ENCODE measurements at regions not wholly inside any gene's neighbourhood (a gene's known extent, or its start where the extent isn't known, plus 50 kb on each side); places are given as distances from the start of the nearest gene placed in this dataset.

- no peak overlapping the region for H3K4me3 ChIP-seq
- intact Hi-C loops (cut with micrococcal nuclease) (no loop called here), in situ Hi-C loops (cut with MboI) (no loop called here)
- no peak overlapping the region for H3K27ac ChIP-seq (ENCODE audit: extremely low read depth, low read depth, low read length)
- ATAC-seq (no peak), FAIRE-seq (no peak), DNase-seq (ENCODE audit: extremely low read depth in 1 of 4, low spot score in 3 of 4) (no peak)
- CTCF ChIA-PET (ENCODE audit: low intra/inter-chr PET ratio): no interaction called here
- no peaks in the 10 kb centered on the region for H3K79me2 ChIP-seq (ENCODE audit: control insufficient read depth, insufficient read depth, low read length)
- H2AFZ ChIP-seq (ENCODE audit: low read depth, low read length): no peak overlapping the region
- H3K9ac ChIP-seq (ENCODE audit: insufficient read depth in 1 of 2, low read depth in 2 of 2, low read length in 2 of 2): no peak overlapping the region
- H3K4me1 ChIP-seq (replicated peaks in 1 of 2; ENCODE audit: control insufficient read depth in 2 of 2, insufficient read depth in 2 of 2, low read length in 2 of 2): no peaks in the 10 kb centered on the region
- TF ChIP-seq JUNB (CRISPR knock-in tag; conservative IDR thresholded peaks at IDR 0.05): no peak
- H3K9me3 ChIP-seq (replicated peaks; ENCODE audit: control insufficient read depth, insufficient read depth, low read depth, low read length): no peaks in the 10 kb centered on the region
- H3K36me3 ChIP-seq (ENCODE audit: control insufficient read depth, insufficient read depth, low read length): no peaks in the 10 kb centered on the region
- no TSS peak for BruUV-seq (replicated peaks)
- no peaks in the 10 kb centered on the region for H3K27me3 ChIP-seq (ENCODE audit: control insufficient read depth in 2 of 2, insufficient read depth in 2 of 2, low read length in 2 of 2)
- H4K20me1 ChIP-seq (replicated peaks; ENCODE audit: control insufficient read depth, insufficient read depth, low read length): no peaks in the 10 kb centered on the region
- no peak overlapping the region for H3K4me2 ChIP-seq (ENCODE audit: insufficient read depth, low read length)
- POLR2A ChIA-PET: no interaction called here
- WGBS (ENCODE audit: insufficient coverage, low coverage, missing lambda C conversion rate): 0% methylated on average over 1 of the region's 1 CpG
- H3K9me1 ChIP-seq (ENCODE audit: control insufficient read depth, insufficient read depth, low read length): no peaks in the 10 kb centered on the region
These were observed 145.3 kb upstream of the SGCD start for GRCh38 chr5:156181656-156182055.

GRCh38 chr5:156182174-156182967, 144.6 kb upstream of the SGCD start:
- no peak overlapping the region for H2AFZ ChIP-seq (ENCODE audit: low read depth, low read length)
- no peak for FAIRE-seq
- no peak for ATAC-seq
- DNase-seq (ENCODE audit: extremely low read depth in 1 of 4, low spot score in 3 of 4): no peak
- no peaks in the 10 kb centered on the region for H3K79me2 ChIP-seq (ENCODE audit: control insufficient read depth, insufficient read depth, low read length)
- CTCF ChIA-PET (ENCODE audit: low intra/inter-chr PET ratio): no interaction called here
- no peak overlapping the region for H3K27ac ChIP-seq (ENCODE audit: extremely low read depth, low read depth, low read length)
- no peak overlapping the region for H3K9ac ChIP-seq (ENCODE audit: insufficient read depth in 1 of 2, low read depth in 2 of 2, low read length in 2 of 2)
- TF ChIP-seq TAF9B (IDR thresholded peaks at IDR 0.05; ENCODE audit: partially characterized antibody): no peak
- TF ChIP-seq CTCF (IDR thresholded peaks at IDR 0.05 in 2 of 3, conservative IDR thresholded peaks at IDR 0.05 in 1 of 3; ENCODE audit: insufficient read depth in 2 of 3, low read depth in 1 of 3, low read length in 3 of 3): no peak
- TF ChIP-seq ZBTB9 (CRISPR knock-in tag; IDR thresholded peaks at IDR 0.05): no peak
- TF ChIP-seq NUFIP1 (IDR thresholded peaks at IDR 0.05; ENCODE audit: partially characterized antibody): no peak
- TF ChIP-seq KHSRP (IDR thresholded peaks at IDR 0.05): no peak
- no peak for TF ChIP-seq FOXK2 (conservative IDR thresholded peaks at IDR 0.05 in 1 of 2, IDR thresholded peaks at IDR 0.05 in 1 of 2; ENCODE audit: low read depth in 2 of 2)
- H3K4me3 ChIP-seq: no peak overlapping the region
- no peaks in the 10 kb centered on the region for H3K9me1 ChIP-seq (ENCODE audit: control insufficient read depth, insufficient read depth, low read length)
- no peaks in the 10 kb centered on the region for H3K36me3 ChIP-seq (ENCODE audit: control insufficient read depth, insufficient read depth, low read length)
- POLR2A ChIA-PET: no interaction called here
- in situ Hi-C loops (cut with MboI): no loop called here
- no peaks in the 10 kb centered on the region for H3K9me3 ChIP-seq (replicated peaks; ENCODE audit: control insufficient read depth, insufficient read depth, low read depth, low read length)
- H3K4me2 ChIP-seq (ENCODE audit: insufficient read depth, low read length): no peak overlapping the region
- H3K27me3 ChIP-seq (ENCODE audit: control insufficient read depth in 2 of 2, insufficient read depth in 2 of 2, low read length in 2 of 2): no peaks in the 10 kb centered on the region
- intact Hi-C loops (cut with micrococcal nuclease): no loop called here
- 0% methylated on average over 4 of the region's 4 CpGs for WGBS (ENCODE audit: insufficient coverage, low coverage, missing lambda C conversion rate)
- no peaks in the 10 kb centered on the region for H4K20me1 ChIP-seq (replicated peaks; ENCODE audit: control insufficient read depth, insufficient read depth, low read length)
- no TSS peak for BruUV-seq (replicated peaks)
- no peaks in the 10 kb centered on the region for H3K4me1 ChIP-seq (replicated peaks in 1 of 2; ENCODE audit: control insufficient read depth in 2 of 2, insufficient read depth in 2 of 2, low read length in 2 of 2)
